GM18907 (cell line): ENCODE measurements at regions not wholly inside any gene's neighbourhood (a gene's known extent, or its start where the extent isn't known, plus 50 kb on each side); places are given as distances from the start of the nearest gene placed in this dataset.
"Not testable (repeated sequence)": the region's sequence is repeated elsewhere in the genome, so short reads cannot be mapped to it uniquely, and the experiment has no call there.

Experiments used
- ATAC-seq: cut with Tn5 transposase; IDR thresholded peaks from one replicate; pipeline ENCODE4 v1.9.1; 2021; ENCODE audit warnings: mild to moderate bottlenecking, moderate library complexity; ENCODE audit not compliant: unreplicated experiment

- no peak for ATAC-seq
Observed at GRCh38 chr15:31579976-31580375, 253.3 kb downstream of the KLF13 start.

GRCh38 chr15:31584195-31584594 lies 257.6 kb downstream of the KLF13 start:
- ATAC-seq, result no peak

GRCh38 chr15:31585240-31585639 lies 258.6 kb downstream of the KLF13 start:
- no peak for ATAC-seq

- ATAC-seq, result no peak
Observed at GRCh38 chr15:31586841-31587240, 260.2 kb downstream of the KLF13 start.

GRCh38 chr15:31587583-31587982 lies 260.9 kb downstream of the KLF13 start:
- no peak for ATAC-seq

GRCh38 chr15:31590609-31591008 lies 264.0 kb downstream of the KLF13 start:
- ATAC-seq, result no peak

GRCh38 chr15:31591908-31592307 lies 265.3 kb downstream of the KLF13 start:
- ATAC-seq, result no peak

- ATAC-seq, result no peak
Observed at GRCh38 chr15:31597466-31597865, 270.8 kb downstream of the KLF13 start.

GRCh38 chr15:31598620-31599019 lies 272.0 kb downstream of the KLF13 start:
- no peak for ATAC-seq

- no peak for ATAC-seq
Observed at GRCh38 chr15:31605467-31605931, 278.9 kb downstream of the KLF13 start.

- no peak for ATAC-seq
Observed at GRCh38 chr15:31606194-31606669, 279.6 kb downstream of the KLF13 start.

- no peak for ATAC-seq
Observed at GRCh38 chr15:31606931-31607497, 280.4 kb downstream of the KLF13 start.

GRCh38 chr15:31607656-31608055 lies 281.0 kb downstream of the KLF13 start:
- ATAC-seq, result no peak

- ATAC-seq, result no peak
Observed at GRCh38 chr15:31609258-31609681, 282.6 kb downstream of the KLF13 start.

GRCh38 chr15:31609906-31610305 lies 283.3 kb downstream of the KLF13 start:
- no peak for ATAC-seq

GRCh38 chr15:31615643-31616415 lies 289.2 kb downstream of the KLF13 start:
- ATAC-seq, result no peak

- ATAC-seq, result not testable (repeated sequence)
Observed at GRCh38 chr15:31623297-31623696, 296.7 kb downstream of the KLF13 start.

GRCh38 chr15:31624115-31624514 lies 297.5 kb downstream of the KLF13 start:
- not testable (repeated sequence) for ATAC-seq

GRCh38 chr15:31635715-31636114 lies 309.1 kb downstream of the KLF13 start:
- ATAC-seq, result not testable (repeated sequence)

GRCh38 chr15:31636911-31637310 lies 310.3 kb downstream of the KLF13 start:
- ATAC-seq, result not testable (repeated sequence)

- not testable (repeated sequence) for ATAC-seq
Observed at GRCh38 chr15:31643955-31644354, 317.3 kb downstream of the KLF13 start.

GRCh38 chr15:31644761-31645160 lies 318.1 kb downstream of the KLF13 start:
- not testable (repeated sequence) for ATAC-seq
